ENCODE measurements at regions not wholly inside any gene's neighbourhood (a gene's known extent, or its start where the extent isn't known, plus 50 kb on each side); places are given as distances from the start of the nearest gene placed in this dataset. TPM values are rescaled to one million over a fixed set of nuclear protein-coding genes. Genes with fewer than 3 reads are reported as not detected.

- ChIA-PET CTCF (no interaction called here), SMC1A (ENCODE audit: uncharacterized antibody, unreplicated experiment) (no interaction called here), POLR2A (no interaction called here), RAD21 (ENCODE audit: unreplicated experiment) (no interaction called here)
- FAIRE-seq (no peak), DNase-seq (ENCODE audit: low read depth, low spot score) (no peak), ATAC-seq (no peak)
- BruUV-seq (replicated peaks), result no TSS peak
- in situ Hi-C loops (cut with MboI) (no loop called here), intact Hi-C loops (cut with micrococcal nuclease; ENCODE audit: unreplicated experiment) (no loop called here)
- no peak overlapping the region for H3K4me2 ChIP-seq (ENCODE audit: control insufficient read depth, insufficient read depth)
- no peaks in the 10 kb centered on the region for H3K4me1 ChIP-seq (ENCODE audit: control insufficient read depth, insufficient read depth, low read length)
- no peaks in the 10 kb centered on the region for H3K27me3 ChIP-seq (replicated peaks in 1 of 2; ENCODE audit: control insufficient read depth in 2 of 2, insufficient read depth in 2 of 2, low read length in 1 of 2)
- H2AFZ ChIP-seq (ENCODE audit: control insufficient read depth, low read depth, low read length), result no peak overlapping the region
- H3K9me3 ChIP-seq (replicated peaks; ENCODE audit: control insufficient read depth, insufficient read depth, low read length), result no peaks in the 10 kb centered on the region
- H3K36me3 ChIP-seq (ENCODE audit: control insufficient read depth in 2 of 2, insufficient read depth in 2 of 2, low read length in 1 of 2), result no peaks in the 10 kb centered on the region
- H3K9ac ChIP-seq (ENCODE audit: control insufficient read depth, insufficient read depth, low read length), result no peak overlapping the region
- no peaks in the 10 kb centered on the region for H4K20me1 ChIP-seq (ENCODE audit: control insufficient read depth, insufficient read depth)
- no peak overlapping the region for H3K27ac ChIP-seq (ENCODE audit: control insufficient read depth, insufficient read depth)
- no peak overlapping the region for H3K4me3 ChIP-seq
- 12% methylated on average over 8 of the region's 8 CpGs for WGBS (ENCODE audit: insufficient coverage, insufficient replicate concordance, low lambda C conversion rate, missing lambda C conversion rate)
- no peaks in the 10 kb centered on the region for H3K79me2 ChIP-seq (ENCODE audit: control insufficient read depth, insufficient read depth, low read length)
- TF ChIP-seq SPI1 (IDR thresholded peaks at IDR 0.05; ENCODE audit: borderline replicate concordance, insufficient read depth, low read depth, low read length) (peak; percentile 78), MTA2 (IDR thresholded peaks at IDR 0.05; ENCODE audit: low read depth) (peak; percentile 53; the same call in 1 of the 2 replicates), ZNF24 (IDR thresholded peaks at IDR 0.05) (no peak)
Measured at GRCh38 chr2:123971564-123972318, 53.3 kb upstream of the CNTNAP5 start.

Small RNA genes lying in the stretch of these regions (small RNA-seq; reads per million reads assigned to genes)
- not detected for gene AC064859.1
